NCI-H226 (cell line): ENCODE measurements at regions not wholly inside any gene's neighbourhood (a gene's known extent, or its start where the extent isn't known, plus 50 kb on each side); places are given as distances from the start of the nearest gene placed in this dataset.

Experiments
- DNase-seq: peaks from one replicate; pipeline ENCODE4 v3.0.0-alpha.2; 2015

- DNase-seq = no peak
These were observed 82.6 kb upstream of the RAP2B start for GRCh38 chr3:153079386-153079785.

- DNase-seq = no peak
These were observed 81.2 kb upstream of the RAP2B start for GRCh38 chr3:153080778-153081240.

GRCh38 chr3:153084431-153084830 lies 77.6 kb upstream of the RAP2B start:
- DNase-seq = no peak

GRCh38 chr3:153087595-153088566 lies 74.1 kb upstream of the RAP2B start:
- DNase-seq = no peak

- no peak for DNase-seq
These were observed 72.4 kb upstream of the RAP2B start for GRCh38 chr3:153089620-153090019.

GRCh38 chr3:153090973-153091372 lies 71.1 kb upstream of the RAP2B start:
- DNase-seq = no peak

GRCh38 chr3:153093629-153094028 lies 68.4 kb upstream of the RAP2B start:
- no peak for DNase-seq

- DNase-seq = no peak
These were observed 67.6 kb upstream of the RAP2B start for GRCh38 chr3:153094386-153094785.

- no peak for DNase-seq
These were observed 66.6 kb upstream of the RAP2B start for GRCh38 chr3:153095441-153095840.

- DNase-seq = no peak
These were observed 65.3 kb upstream of the RAP2B start for GRCh38 chr3:153096731-153097131.

- no peak for DNase-seq
These were observed 64.8 kb upstream of the RAP2B start for GRCh38 chr3:153097213-153097612.

- no peak for DNase-seq
These were observed 62.9 kb upstream of the RAP2B start for GRCh38 chr3:153099131-153099530.

GRCh38 chr3:153103406-153103945 lies 58.5 kb upstream of the RAP2B start:
- DNase-seq = no peak

GRCh38 chr3:153110041-153110440 lies 52.0 kb upstream of the RAP2B start:
- no peak for DNase-seq

GRCh38 chr3:153111016-153111415 lies 51.0 kb upstream of the RAP2B start:
- DNase-seq = no peak
